ENCODE measurements at regions not wholly inside any gene's neighbourhood (a gene's known extent, or its start where the extent isn't known, plus 50 kb on each side); places are given as distances from the start of the nearest gene placed in this dataset.

- no peak for FAIRE-seq
These were observed 55.7 kb downstream of the CXCR4 start for GRCh38 chr2:136062066-136062837.

GRCh38 chr2:136060416-136060815 lies 57.5 kb downstream of the CXCR4 start:
- DNase-seq (ENCODE audit: extremely low spot score, insufficient read length, low read depth) (no peak), FAIRE-seq (peak; percentile 56)

More at GRCh38 chr2:136062066-136062837, 55.7 kb downstream of the CXCR4 start:
- DNase-seq (ENCODE audit: extremely low spot score, insufficient read length, low read depth), result no peak

DNA sequence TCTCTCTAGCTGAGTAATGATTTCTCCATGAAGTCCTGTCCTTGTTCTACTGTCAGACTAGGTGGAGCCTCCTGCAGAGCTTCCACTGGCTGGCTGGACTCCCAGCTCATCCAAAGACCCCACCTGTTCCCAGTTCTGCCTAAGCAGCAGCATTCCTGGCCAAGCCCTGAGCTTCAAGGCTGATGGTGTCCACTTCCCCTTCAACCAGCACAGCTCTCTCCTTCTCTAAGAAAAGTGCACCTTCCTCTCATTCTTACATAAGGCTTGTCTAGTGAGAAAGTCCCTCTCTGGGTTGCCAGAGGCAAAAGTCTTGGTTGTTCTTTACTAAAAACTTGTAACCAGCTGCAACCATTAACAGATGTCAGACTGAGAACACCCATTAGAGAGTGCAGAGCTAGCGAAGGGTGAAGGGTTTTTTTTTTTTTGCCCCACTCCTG lies 58.9 kb downstream of the CXCR4 start:
- no peak for DNase-seq (ENCODE audit: extremely low spot score, insufficient read length, low read depth)
- FAIRE-seq, result peak; percentile 90

DNA sequence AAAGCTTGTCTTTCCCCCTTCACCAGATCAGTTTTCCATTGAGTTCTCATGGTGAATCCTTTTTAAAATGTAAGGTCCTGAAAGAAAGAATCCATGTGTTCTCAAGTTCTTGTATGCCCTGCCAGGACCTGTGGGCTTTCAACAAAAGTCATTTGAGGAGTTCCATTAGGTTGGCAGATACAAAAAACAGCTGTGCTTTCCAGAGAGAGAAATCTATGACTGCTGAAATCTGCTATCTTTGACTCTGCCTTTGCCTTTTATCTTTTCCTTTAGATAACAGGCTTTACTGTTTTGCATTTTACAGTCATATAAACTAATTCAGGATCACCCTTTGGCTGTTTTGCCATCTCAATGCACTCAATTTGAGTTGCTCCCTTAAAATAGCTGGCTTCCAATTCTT lies 59.7 kb downstream of the CXCR4 start:
- FAIRE-seq, result no peak
- no peak for DNase-seq (ENCODE audit: extremely low spot score, insufficient read length, low read depth)

- no peak for FAIRE-seq
- no peak for DNase-seq (ENCODE audit: extremely low spot score, insufficient read length, low read depth)
These were observed 60.2 kb downstream of the CXCR4 start for GRCh38 chr2:136057802-136058140.

DNA sequence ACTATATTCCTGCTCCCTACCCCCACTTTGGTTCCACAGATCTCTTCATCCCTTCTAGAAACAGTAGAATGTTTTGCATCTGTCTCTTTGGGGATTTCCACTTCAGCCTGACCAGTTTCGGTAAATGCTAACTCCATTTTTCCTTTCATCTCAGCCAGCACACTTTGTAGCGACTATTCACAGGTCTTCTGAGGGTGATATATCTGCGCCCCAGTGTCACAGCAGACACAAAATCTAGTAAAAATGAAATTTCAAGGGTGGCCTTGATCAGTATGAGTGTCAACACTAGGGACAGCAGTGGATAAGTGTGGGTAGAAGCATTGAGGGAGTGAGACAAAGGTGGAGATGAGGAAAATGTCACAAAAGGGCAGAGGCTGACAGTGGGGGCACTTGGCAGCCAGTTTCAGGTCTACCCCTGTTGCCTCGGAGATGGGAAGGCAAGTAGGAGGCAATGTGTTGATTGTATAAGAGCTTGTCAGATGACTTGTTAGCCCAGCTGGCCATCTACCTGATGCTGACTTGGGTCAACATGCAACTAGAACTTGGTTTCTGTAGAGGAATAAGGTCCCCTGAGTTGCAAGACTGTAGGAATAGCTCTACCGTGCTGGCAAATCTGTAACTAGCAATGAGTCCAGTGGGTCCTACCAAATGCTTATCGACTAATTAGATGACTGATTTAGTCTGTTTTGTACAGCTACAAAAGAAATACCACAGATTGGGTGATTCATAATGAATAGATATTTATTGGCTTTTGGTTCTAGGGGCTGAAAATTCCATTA lies 60.7 kb downstream of the CXCR4 start:
- no peak for DNase-seq (ENCODE audit: extremely low spot score, insufficient read length, low read depth)
- no peak for FAIRE-seq

- peak; percentile 93 for FAIRE-seq
- DNase-seq (ENCODE audit: extremely low spot score, insufficient read length, low read depth), result no peak
These were observed 61.8 kb downstream of the CXCR4 start for GRCh38 chr2:136055929-136056688.

- no peak for FAIRE-seq
These were observed 63.1 kb downstream of the CXCR4 start for GRCh38 chr2:136054856-136055255.

DNA sequence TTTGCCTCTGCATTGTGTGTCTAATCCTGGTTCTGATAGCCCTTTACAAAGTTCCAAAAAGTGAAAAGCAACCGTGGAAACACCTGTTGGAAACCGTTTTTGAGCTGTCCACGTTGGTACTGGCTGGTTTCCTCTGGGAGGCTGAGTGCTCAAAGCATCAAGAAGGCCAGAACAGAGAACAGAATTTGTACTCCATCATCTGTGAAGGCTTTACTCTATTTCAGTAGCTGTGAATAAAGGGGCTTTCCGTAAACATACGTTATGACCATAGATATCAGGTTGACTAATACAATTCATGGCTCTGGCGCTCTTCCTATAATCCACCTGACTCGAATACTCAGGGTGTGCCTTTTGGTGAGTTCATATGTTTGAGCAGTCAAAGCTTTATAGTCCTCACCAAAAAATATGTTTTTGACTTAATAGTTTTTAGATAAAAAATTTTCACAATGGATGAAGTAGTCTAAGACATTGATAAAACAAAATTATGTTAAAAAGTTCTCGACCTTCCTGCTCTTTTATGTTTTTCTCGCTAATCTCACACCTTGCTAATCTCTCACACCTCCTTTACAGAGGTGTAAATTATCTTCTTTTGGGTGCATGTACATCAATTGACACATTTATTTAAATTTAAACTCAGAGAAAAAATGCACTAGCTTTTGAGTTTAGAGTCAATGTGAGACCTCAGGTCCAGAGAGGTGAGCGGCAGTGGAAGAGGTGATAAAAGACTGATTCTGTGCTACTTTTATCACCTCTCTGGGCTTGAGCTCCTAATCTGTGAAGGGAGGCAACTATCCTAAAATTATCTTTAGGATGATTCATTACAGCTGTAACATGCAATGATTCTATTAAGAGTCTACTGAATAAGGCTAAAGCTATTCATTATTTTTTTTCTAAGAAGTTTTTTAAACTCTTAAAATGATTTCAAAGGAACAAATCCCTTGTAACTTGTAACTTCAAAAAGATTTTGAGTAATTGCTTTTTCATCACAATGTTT lies 65.3 kb downstream of the CXCR4 start:
- DNase-seq (ENCODE audit: extremely low spot score, insufficient read length, low read depth), result no peak
- FAIRE-seq, result peak; percentile 94

More at GRCh38 chr2:136054856-136055255, 63.1 kb downstream of the CXCR4 start:
- DNase-seq (ENCODE audit: extremely low spot score, insufficient read length, low read depth), result no peak

GRCh38 chr2:136051725-136052048 lies 66.3 kb upstream of the DARS1 start:
- FAIRE-seq (peak; percentile 44), DNase-seq (ENCODE audit: extremely low spot score, insufficient read length, low read depth) (no peak)

- DNase-seq (ENCODE audit: extremely low spot score, insufficient read length, low read depth), result no peak
These were observed 65.7 kb upstream of the DARS1 start for GRCh38 chr2:136051001-136051724.

DNA sequence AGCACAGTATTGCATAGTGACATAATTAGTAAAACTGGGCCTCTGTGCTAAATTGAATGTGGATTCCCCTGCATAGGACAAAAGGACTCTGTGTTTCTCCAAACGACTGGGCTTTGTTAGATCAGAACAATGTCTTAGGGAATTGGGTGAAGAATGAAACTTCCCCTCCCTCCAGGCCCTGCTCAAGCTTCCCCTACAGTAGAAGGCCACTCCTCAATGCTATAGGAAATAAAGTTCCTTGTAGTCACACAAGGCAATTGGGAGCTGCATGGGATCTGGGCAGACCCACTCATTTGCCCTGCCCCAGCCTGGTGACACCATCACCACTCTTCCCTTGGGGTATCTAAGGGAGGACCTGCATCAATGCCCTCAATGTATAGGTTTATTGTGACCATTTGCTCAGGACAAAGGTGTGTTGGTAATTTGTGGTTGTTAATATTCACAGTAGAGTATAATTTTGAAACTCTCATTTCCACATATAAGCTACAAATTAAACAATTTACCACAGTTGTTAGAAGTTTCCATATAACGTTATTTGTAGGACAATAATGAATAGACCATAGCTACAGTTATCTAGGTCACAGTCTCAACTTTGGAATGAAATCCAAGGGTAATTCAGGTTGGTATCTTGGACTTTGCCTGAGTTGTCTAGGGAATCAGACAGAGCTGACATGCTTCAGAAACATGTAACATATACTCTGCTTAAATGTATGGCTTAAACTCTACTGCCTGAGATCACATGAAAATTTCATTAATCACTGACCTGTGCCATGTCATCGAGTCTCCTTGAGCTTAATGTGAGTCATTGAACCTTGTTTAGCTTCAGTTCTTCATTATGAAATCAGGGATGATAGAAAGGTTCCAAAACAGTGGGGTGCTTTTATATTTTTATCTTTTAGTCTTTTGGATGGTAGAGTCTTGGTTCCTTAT lies 64.8 kb upstream of the DARS1 start:
- DNase-seq (ENCODE audit: extremely low spot score, insufficient read length, low read depth) (no peak), FAIRE-seq (peak; percentile 72)

More at GRCh38 chr2:136051001-136051724, 65.7 kb upstream of the DARS1 start:
- FAIRE-seq, result peak; percentile 76

- DNase-seq (ENCODE audit: extremely low spot score, insufficient read length, low read depth), result no peak
- peak; percentile 66 for FAIRE-seq
These were observed 63.8 kb upstream of the DARS1 start for GRCh38 chr2:136049011-136049742.

DNA sequence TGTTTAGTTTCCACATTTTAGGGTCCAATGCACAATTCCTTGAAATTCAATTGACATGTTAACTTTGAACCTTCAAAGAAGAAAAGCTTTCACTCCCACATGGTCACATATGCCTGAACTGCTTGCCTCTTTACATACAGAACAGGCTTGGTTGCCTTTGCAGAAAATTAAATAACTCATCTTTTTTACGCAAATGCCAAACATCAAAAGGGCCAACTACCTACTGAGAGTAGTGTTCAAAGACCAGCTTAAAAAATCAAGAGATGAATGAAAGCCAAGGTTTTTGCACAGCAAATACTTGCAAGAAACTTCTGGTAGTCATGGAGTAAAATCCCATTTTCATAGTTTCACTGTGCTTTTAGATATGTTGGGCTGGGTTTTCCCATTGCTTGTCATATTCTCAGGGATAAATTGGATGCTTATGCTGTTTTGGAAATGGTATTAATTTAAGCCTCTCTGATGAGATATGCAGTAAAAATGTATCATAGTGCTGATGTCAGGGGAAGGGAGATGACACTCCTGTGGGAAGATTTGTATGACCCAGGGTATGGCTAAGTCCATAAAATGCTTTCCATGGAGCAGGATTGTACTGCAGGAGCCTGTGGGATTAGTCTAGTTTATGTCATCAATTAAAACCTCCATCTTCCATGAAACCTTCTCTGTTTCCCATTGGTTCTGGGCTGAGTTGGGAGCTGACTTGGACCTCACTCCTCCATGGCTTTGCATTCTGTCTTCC lies 60.6 kb upstream of the DARS1 start:
- no peak for DNase-seq (ENCODE audit: extremely low spot score, insufficient read length, low read depth)

DNA sequence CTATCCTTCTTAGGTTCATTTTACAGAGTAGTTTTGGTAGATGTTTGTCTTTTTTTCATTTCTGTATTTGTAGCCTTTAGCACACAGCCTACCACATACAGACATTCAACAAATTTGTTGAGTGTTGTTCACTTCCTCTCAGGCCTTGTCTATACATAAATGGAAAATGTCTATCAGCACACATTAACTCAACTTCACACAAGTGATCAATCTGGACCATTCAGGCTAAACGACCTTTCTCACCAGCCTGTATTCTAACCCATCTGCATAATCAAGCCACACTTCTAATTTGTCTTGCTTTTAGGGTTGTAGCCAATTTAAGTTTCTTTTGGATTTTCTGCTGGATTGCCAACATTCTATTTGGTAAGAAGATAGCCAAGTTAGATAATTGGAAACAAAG lies 59.9 kb upstream of the DARS1 start:
- peak; percentile 69 for FAIRE-seq
- no peak for DNase-seq (ENCODE audit: extremely low spot score, insufficient read length, low read depth)

More for the DNA sequence above, 60.6 kb upstream of the DARS1 start:
- FAIRE-seq, result no peak

Data from GM18507 (cell line).